H1 (cell line): ENCODE measurements at regions not wholly inside any gene's neighbourhood (a gene's known extent, or its start where the extent isn't known, plus 50 kb on each side); places are given as distances from the start of the nearest gene placed in this dataset.

Source experiments
- BCL11A ChIP-seq, 2 experiments: IDR thresholded peaks; one replicate each; pipeline ENCODE4 v1.6.1; 2011; ENCODE audit warnings: low read depth in 2 of 2, low read length in 2 of 2, mild to moderate bottlenecking in 2 of 2
- CHD1 ChIP-seq: IDR thresholded peaks from 2 replicates; pipeline ENCODE4 v1.6.1; 2012; ENCODE audit warnings: low read depth, low read length, improper control_type of control experiment
- CTBP2 ChIP-seq: IDR thresholded peaks from 2 replicates; pipeline ENCODE4 v1.7.0; 2011; ENCODE audit warnings: borderline replicate concordance, mild to moderate bottlenecking, moderate library complexity, mixed read lengths, low read length; ENCODE audit not compliant: insufficient read depth, insufficient read length
- GABPA ChIP-seq: IDR thresholded peaks from 2 replicates; pipeline ENCODE4 v1.6.1; 2011; ENCODE audit warnings: mild to moderate bottlenecking, low read length, moderate library complexity, borderline replicate concordance; ENCODE audit not compliant: insufficient read depth
- RAD21 ChIP-seq, 2 experiments: IDR thresholded peaks in 1 of 2; conservative IDR thresholded peaks in 1 of 2; 2 replicates each; pipeline ENCODE4 v1.6.1; 2011; ENCODE audit warnings: low read depth in 2 of 2, low read length in 2 of 2, improper control_type of control experiment in 1 of 2, inconsistent platforms in 1 of 2, mild to moderate bottlenecking in 1 of 2, moderate library complexity in 1 of 2
- SP2 ChIP-seq: IDR thresholded peaks from 2 replicates; pipeline ENCODE4 v1.6.1; 2012; ENCODE audit warnings: mild to moderate bottlenecking, low read length, inconsistent platforms
- TEAD4 ChIP-seq: IDR thresholded peaks from 2 replicates; pipeline ENCODE4 v1.6.1; 2012; ENCODE audit warnings: low read depth, low read length, inconsistent platforms, mixed read lengths

GRCh38 chrX:17917945-17918577, 57.0 kb upstream of the RAI2 start (continued):
- TF ChIP-seq SP2, result no peak
- no peak for TF ChIP-seq CHD1
- TF ChIP-seq TEAD4, result no peak
- no peak for TF ChIP-seq GABPA
- TF ChIP-seq BCL11A (IDR thresholded peaks at IDR 0.05; ENCODE audit: low read depth in 2 of 2, low read length in 2 of 2), result no peak
- no peak for TF ChIP-seq RAD21 (IDR thresholded peaks at IDR 0.05 in 1 of 2, conservative IDR thresholded peaks at IDR 0.05 in 1 of 2; ENCODE audit: low read depth in 2 of 2, low read length in 2 of 2)
- TF ChIP-seq CTBP2, result no peak
